NCI-H226 (cell line): ENCODE measurements at regions not wholly inside any gene's neighbourhood (a gene's known extent, or its start where the extent isn't known, plus 50 kb on each side); places are given as distances from the start of the nearest gene placed in this dataset.

ENCODE experiments used
- DNase-seq: peaks from one replicate; pipeline ENCODE4 v3.0.0-alpha.2; 2015

DNA sequence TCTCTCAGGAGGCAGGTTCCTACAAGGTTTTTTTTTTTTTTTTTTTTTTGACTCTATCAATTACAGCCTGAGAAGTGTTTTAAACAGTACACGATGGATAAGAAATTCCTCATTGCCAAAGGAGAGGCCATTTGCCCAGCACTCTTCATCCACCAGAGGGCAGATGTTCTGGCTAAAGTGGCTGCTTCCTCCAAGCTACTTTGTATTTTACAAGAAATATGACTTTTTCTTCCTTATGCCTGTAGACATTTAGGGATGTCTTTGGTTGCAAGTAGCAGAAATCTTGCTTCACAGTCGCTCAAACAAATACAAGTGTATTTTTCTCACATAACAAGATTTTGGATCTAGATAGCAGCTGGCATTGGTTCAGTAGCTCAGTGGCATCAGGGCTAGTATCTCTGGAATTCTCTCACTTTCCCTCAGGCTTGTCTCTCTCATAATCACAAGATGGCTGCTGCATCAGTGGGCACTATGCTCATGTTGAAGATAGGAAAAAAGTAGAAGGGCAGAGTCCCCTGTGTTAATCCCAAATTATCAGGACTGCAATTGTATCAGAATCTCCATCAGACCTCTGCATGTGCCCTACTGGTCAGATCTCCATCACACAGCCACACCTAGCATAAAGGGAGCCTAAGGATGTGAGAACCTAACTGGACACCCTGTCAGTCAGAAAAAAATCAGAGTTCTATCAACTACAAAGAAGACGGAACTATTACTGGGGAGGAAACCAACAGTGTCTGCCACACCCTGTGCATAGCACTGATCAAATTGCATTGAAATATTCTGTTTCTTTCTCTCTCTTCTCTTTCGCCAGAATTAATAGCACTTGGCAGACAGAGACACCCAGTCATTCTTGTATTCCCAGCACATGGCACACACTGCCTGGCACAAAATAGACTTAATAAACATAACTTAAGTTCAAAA lies 138.9 kb upstream of the COL8A1 start:
- DNase-seq = peak; percentile 44

GRCh38 chr3:99498550-99499234 lies 139.7 kb upstream of the COL8A1 start:
- DNase-seq = no peak

DNA sequence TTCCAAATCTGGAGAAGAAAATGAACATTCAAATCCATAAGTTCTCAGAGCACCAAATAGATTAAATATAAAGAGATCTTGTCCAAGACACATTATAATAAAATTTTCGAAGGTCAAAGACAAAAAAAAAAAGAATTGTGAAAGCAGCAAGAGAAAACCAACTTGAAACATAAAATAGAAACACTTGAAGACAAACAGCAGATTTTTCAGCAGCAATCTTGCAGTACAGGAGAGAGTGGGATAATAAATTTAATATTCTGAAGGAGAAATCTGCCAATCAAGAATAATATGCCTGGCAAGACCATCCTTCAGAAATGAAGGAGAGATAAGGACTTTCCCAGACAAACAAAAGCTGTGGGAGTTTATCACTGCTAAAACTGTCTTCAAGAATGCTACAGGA lies 150.5 kb upstream of the COL8A1 start:
- no peak for DNase-seq

DNA sequence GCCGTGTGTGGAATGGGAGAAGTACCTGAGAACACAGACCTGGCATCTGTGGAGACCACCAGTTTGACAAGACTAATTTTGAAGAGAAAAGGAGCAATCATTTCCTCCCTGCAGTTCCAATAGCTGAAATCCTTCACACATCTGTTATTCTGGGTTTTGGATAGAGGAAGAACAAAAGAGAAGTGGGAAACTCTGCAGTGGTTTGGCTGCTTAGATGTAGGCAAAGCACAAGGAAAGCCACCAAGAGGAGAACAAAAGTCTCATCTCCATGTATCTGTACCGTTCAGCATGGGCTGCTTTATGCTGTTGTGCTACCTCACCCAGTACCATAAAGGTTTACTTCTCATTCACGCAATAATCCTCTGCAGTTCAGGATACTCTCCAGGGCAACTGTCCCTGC lies 153.1 kb upstream of the COL8A1 start:
- DNase-seq = no peak

DNA sequence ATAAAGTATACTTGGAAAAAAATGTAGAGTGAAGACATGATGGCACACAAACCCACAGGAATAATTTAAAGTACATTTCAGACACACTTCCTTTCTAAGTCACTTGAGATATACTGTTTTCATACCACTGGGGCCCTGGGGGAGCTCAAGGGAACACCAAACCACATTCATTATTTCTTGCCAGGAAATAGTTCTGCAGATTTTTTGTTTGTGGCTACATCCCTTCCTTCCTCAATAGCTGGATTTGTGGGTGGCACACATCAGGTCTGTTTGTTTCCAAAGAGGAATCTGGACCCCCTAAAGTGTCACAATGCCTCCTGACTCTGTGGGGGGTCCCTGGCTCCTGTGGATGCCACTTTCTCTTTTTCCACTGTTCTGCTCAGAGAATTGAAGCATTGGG lies 153.5 kb upstream of the COL8A1 start:
- no peak for DNase-seq

DNA sequence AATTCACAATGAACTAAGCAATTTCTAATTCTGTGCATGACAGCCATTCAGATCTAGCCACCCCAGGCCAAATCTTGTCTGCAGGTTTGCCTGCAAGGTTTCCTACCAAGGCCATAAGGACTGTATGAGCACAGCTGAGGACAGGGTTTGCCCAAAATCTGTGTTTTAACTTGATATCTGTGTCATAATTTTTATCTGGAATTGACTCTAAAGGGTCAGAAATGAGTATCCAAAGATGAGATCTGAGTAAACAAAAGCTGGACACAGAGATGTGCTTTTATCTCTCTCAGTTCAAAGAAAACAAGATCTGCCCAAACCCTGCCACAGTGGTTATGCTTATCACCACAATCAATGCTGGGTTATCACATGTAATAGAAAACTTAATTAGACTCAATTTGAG lies 154.6 kb upstream of the COL8A1 start:
- DNase-seq = no peak

- no peak for DNase-seq
Observed at GRCh38 chr3:99482191-99482590, 156.2 kb upstream of the COL8A1 start.

GRCh38 chr3:99481561-99481960 lies 156.8 kb upstream of the COL8A1 start:
- no peak for DNase-seq

DNA sequence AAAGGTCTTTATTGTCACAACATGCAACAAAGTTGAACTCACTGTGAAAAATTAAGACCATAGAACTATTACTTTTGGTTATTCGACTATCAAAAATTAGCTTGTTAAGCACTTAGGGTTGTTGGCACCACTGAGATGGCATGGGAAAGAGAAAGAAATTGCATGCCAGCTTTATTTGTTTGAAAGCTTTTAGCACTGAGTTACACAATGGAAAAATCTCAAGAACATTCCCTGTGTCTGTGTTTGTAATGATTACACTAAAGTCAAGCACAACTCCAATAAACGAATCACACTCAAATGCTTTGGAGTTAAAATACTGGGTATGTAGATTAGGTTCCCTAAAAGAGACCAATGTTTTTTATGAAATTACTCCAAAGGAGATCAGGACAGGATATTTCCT lies 158.6 kb upstream of the COL8A1 start:
- DNase-seq = no peak

GRCh38 chr3:99477650-99478049 lies 160.7 kb upstream of the COL8A1 start:
- DNase-seq = no peak

- DNase-seq = no peak
Observed at GRCh38 chr3:99475229-99475628, 163.2 kb upstream of the COL8A1 start.

GRCh38 chr3:99474776-99475175 lies 163.6 kb upstream of the COL8A1 start:
- DNase-seq = no peak

DNA sequence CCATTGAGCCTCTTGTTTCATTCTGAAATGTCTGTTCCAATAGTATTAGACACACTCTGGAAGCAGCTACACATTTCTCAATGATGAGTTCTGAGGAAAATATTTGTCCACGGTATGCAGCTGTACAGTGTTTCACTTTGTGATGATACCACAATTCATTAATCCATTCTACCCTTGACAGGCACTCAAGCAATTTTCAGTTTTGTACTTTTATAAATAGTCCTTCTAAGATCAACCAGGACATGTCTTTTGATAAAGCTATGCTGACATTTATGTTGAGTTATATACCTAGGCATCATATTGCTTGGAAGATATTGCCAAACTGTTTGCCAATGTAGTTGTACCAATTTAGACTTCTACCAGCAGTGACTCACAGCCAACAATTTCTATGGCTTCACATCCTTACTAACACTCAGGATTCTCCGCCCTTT lies 165.1 kb upstream of the COL8A1 start:
- peak; percentile 48 for DNase-seq

DNA sequence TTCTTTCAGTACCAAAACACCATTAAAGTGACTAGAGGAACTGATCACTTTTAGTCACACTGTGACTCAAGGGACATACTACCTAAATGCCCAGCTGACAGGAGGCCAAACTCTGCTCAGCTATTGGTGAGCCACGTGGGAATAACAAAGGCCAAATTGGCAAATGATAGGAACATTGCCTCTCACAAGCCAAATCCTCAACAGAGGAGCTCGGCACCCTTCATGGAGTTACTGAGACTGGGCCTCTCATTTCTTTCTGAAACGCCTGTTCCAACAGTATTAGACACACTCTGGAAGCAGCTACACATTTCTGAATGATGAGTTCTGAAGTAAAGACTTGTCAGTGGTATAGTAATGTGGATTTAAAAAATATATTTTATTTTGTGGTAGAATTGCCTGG lies 166.0 kb upstream of the COL8A1 start:
- DNase-seq = no peak

- DNase-seq = no peak
Observed at GRCh38 chr3:99471353-99472323, 166.8 kb upstream of the COL8A1 start.

DNA sequence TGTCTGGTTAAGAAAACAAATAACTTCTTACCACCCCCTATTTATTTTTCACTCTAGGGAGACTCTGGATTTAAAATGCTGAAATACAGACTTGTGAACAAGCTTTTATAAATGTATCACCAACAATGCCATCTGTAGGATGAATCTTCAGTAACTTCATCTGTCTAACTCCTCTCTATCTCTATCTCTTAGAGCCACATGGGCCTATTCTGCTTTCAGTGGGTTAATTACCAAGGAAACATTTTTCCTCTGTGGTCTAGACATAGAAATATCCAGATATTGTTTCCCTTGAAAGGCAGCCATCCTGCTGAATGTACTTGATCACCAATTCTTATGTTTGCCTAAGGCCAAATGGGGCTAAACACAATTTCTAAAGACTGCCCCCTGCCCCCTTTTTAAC lies 167.6 kb upstream of the COL8A1 start:
- no peak for DNase-seq

DNA sequence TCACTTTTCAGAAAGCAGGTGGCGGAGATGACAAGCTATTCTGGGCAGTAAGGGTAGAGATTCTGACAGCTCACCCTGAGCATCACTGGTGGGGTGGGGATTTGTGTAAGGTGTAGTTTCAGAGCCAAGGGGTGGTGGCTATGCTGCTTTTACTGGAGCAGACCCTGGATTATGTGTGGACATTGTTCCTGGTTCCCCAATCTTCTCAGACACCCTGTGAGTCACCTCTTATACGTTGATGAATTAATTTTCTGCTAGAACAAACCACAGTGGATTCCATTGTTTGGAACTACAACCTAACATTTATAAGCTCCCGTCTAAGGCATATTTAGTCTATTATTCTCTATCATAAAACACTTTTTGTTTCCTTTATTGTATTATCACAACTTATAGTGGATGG lies 169.5 kb upstream of the COL8A1 start:
- no peak for DNase-seq

- no peak for DNase-seq
Observed at GRCh38 chr3:99467420-99467819, 171.0 kb upstream of the COL8A1 start.

- DNase-seq = peak; percentile 22
Observed at GRCh38 chr3:99466331-99466730, 172.1 kb upstream of the COL8A1 start.

GRCh38 chr3:99458013-99458412 lies 180.4 kb upstream of the COL8A1 start:
- DNase-seq = no peak

- DNase-seq = no peak
Observed at GRCh38 chr3:99442599-99442998, 195.8 kb upstream of the COL8A1 start.

GRCh38 chr3:99439892-99440291 lies 198.5 kb upstream of the COL8A1 start:
- no peak for DNase-seq

DNA sequence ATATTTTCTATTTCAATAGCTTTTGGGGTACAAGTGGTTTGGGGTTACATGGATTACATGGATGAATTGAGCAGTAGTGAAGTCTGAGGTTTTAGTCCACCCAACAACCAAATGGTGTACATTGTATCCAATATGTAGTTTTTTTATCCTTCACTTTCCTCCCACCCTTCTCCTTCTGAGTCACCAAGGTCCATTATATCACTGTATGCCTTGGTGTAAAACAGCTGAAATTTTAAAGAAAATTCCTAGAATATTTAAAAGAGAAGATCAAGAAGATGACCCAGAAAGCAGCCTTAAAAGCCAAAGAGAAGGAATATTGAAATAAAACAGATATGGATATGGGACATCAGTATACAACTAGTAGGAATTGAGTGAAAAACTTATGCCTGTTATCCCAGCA lies 204.2 kb upstream of the COL8A1 start:
- DNase-seq = no peak
